GOT3 (cell line): ENCODE measurements at regions not wholly inside any gene's neighbourhood (a gene's known extent, or its start where the extent isn't known, plus 50 kb on each side); places are given as distances from the start of the nearest gene placed in this dataset.

Source experiments
- DNase-seq: peaks from one replicate; lab custom pipeline; 2025; ENCODE audit warnings: mixed read lengths; lab: John Stamatoyannopoulos, UW

- DNase-seq, result no peak
Observed at GRCh38 chr3:148150141-148150540, 547.6 kb upstream of the AGTR1 start.

- no peak for DNase-seq
Observed at GRCh38 chr3:148158210-148158609, 539.5 kb upstream of the AGTR1 start.

GRCh38 chr3:148162132-148162531, 535.6 kb upstream of the AGTR1 start:
- DNase-seq, result no peak

DNA sequence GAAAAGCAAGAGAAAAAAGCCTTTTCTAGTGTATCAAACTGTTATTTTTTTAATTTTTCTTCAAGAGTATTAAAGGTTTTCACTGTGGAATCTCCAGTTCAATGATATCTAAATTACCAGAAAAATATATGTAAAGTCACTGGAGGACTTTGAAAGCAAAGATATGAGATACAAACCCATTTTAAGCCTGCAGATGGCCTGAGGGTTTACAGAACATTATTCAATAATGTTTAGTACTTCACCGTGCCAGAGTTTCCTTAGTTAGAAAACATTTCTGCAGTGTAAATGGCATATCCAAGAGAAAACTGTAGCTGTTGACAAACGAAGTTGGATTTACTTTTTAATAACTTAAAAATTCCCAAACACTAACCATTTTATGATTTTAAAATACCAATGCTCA, 529.4 kb upstream of the AGTR1 start:
- no peak for DNase-seq

- no peak for DNase-seq
Observed at GRCh38 chr3:148173851-148174250, 523.9 kb upstream of the AGTR1 start.

- DNase-seq, result no peak
Observed at GRCh38 chr3:148175214-148175613, 522.5 kb upstream of the AGTR1 start.

- DNase-seq, result no peak
Observed at GRCh38 chr3:148178503-148178902, 519.2 kb upstream of the AGTR1 start.

- DNase-seq, result no peak
Observed at GRCh38 chr3:148184798-148185197, 512.9 kb upstream of the AGTR1 start.

DNA sequence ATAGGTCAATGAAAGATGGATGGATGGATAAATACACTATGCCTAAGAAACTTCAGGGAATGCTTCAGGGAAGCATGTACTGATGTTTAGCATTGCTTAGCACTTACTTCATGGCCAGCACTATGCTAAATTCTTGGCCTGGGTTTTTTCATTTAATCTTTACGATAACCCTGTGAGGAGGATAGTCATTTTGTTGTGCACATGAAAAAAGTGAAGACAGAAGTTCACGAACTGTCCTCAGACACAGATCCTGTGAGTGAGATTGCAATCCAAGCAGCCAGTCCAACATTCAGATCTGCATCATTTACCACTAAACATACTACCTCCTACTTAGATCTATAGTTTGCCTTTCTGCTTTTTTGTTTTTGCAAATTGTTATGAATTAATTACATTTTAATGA, 510.8 kb upstream of the AGTR1 start:
- DNase-seq, result no peak

DNA sequence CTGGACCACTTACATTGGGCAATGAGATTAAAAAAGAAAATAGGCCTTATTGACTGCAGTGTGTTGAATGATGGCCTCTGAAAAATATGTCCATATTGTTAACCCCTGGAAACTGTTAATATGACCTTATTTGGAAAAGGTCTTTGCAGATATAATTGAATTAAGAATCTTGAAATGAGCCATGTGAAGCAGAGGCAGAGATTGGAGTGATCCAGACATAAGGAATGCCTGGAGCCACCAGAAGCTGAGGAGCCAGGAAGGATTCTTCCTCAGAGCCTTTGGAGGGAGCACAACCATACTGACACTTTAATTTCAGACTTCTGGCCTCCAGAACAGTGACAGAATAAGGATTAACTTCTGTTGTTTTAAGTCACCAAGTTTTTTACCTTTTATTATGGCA, 510.4 kb upstream of the AGTR1 start:
- DNase-seq, result no peak

DNA sequence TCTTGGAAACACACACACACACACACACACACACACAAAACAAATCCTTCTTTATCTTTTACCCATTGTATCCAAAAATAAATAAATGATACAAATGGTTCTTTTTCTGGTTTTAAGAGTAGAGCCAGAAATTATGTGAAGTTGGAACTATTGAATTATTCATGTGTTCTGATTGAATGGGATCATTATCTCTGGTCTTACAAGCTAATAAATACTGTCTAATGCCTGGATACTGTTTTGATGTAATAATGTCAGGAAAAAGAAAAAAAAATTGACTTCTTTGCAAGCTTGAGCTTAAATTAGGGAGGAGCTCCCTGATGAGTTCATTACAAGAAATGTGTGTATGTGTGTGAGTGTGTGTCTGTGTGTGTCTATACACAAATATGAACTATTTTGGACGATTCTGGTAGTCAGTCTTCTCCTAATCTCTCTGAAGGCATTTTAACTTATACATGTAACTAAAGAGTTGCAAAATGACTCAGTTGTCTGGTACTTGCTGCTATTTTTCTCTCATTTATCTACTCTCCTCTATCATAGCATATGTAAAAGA, 507.2 kb upstream of the AGTR1 start:
- DNase-seq, result no peak

- DNase-seq, result no peak
Observed at GRCh38 chr3:148191966-148192365, 505.7 kb upstream of the AGTR1 start.

GRCh38 chr3:148197061-148197460, 500.6 kb upstream of the AGTR1 start:
- DNase-seq, result no peak

GRCh38 chr3:148202386-148202785, 495.3 kb upstream of the AGTR1 start:
- no peak for DNase-seq

GRCh38 chr3:148203297-148204010, 494.2 kb upstream of the AGTR1 start:
- DNase-seq, result no peak

GRCh38 chr3:148204131-148204530, 493.6 kb upstream of the AGTR1 start:
- DNase-seq, result no peak

DNA sequence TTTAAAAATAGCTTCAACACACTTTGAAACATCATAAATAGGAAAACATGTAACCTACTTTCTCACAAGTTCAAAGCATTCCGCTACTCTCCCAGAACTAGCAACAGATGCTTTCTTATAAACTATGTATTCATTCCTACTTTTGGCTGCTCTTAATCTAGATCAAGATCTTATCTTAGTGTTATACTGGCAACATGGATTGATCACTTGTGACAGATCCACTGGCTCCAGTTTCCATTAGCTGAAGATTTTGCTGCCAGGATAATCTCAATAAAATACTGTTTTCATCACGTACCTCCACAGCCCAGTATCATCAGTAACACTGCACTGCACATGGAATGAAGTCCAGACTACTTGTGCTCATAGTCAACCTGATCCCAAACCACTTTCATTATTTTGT, 491.7 kb upstream of the AGTR1 start:
- no peak for DNase-seq

GRCh38 chr3:148206446-148206845, 491.3 kb upstream of the AGTR1 start:
- DNase-seq, result no peak

GRCh38 chr3:148208975-148209374, 488.7 kb upstream of the AGTR1 start:
- no peak for DNase-seq

DNA sequence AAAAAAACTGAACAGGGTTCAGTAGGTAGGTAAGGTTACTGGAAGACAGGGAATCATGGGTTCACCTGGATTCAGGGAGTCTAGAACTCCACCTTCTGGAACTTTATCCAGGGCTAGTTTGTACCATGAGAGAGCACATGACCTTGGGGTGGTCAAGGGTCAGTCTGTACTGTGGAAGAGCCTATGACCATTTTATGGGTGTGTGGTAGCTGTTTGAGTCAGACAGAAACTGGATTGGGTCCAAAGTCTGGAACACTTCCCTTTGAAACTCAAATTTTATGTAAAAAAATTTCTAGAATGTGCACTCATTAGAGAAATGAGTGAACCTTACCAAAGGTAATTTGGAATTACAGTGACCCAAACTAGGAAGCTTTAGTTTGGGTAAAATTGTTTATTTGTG, 486.0 kb upstream of the AGTR1 start:
- no peak for DNase-seq

DNA sequence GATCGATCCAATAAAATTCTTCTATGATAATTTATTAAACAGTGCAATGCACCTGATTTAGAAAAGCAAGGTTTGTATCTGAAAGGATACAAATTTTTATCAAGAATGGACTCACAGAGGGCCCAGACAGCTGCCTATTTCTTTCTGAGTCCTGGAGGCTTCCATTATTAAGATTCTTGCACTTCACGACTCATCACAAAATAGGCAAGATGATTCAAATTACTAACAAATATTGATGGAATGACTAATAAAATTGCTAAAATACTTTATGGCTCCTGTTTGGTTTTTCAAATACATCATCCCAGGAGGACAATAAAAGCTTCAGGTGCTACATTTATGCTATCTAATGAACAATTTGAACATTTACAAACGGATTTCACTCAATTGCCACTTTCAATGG, 483.0 kb upstream of the AGTR1 start:
- no peak for DNase-seq

- no peak for DNase-seq
Observed at GRCh38 chr3:148217317-148217716, 480.4 kb upstream of the AGTR1 start.

GRCh38 chr3:148218222-148218621, 479.5 kb upstream of the AGTR1 start:
- no peak for DNase-seq

DNA sequence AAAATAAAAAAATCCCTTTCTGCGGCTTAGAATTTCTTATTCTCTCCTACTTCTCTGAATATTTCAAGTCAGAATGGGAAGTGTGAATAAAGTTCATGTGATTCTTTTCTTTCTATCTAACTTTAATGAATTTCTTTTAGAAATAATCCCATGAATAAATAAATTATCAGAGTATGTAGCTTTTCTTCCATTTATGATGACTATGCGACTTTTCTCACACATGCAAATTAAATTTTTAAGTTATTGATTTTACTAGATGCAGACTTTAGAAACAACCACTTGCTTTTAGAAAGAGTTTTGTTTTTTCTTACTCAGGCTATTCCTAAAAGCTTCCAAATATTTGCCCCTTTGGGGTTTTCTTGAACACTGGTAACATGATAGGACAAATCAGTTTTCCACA, 477.7 kb upstream of the AGTR1 start:
- DNase-seq, result no peak
